HG02642 (cell line): ENCODE measurements at regions not wholly inside any gene's neighbourhood (a gene's known extent, or its start where the extent isn't known, plus 50 kb on each side); places are given as distances from the start of the nearest gene placed in this dataset.

Experiments
- ATAC-seq: cut with Tn5 transposase; IDR thresholded peaks from one replicate; pipeline ENCODE4 v1.9.1; 2021; ENCODE audit warnings: mild to moderate bottlenecking; ENCODE audit not compliant: unreplicated experiment, poor library complexity

- no peak for ATAC-seq
These were observed 318.6 kb upstream of the RGMB start for GRCh38 chr5:98454904-98455303.

- no peak for ATAC-seq
These were observed 317.8 kb upstream of the RGMB start for GRCh38 chr5:98455665-98456064.

- no peak for ATAC-seq
These were observed 315.5 kb upstream of the RGMB start for GRCh38 chr5:98458004-98458403.

GRCh38 chr5:98458726-98459125 lies 314.7 kb upstream of the RGMB start:
- no peak for ATAC-seq

GRCh38 chr5:98460536-98460935 lies 312.9 kb upstream of the RGMB start:
- no peak for ATAC-seq

- no peak for ATAC-seq
These were observed 312.0 kb upstream of the RGMB start for GRCh38 chr5:98461485-98461884.

GRCh38 chr5:98463222-98463621 lies 310.2 kb upstream of the RGMB start:
- ATAC-seq: no peak

GRCh38 chr5:98463676-98464075 lies 309.8 kb upstream of the RGMB start:
- no peak for ATAC-seq

GRCh38 chr5:98464737-98465330 lies 308.6 kb upstream of the RGMB start:
- peak; percentile 62 for ATAC-seq

- ATAC-seq: no peak
These were observed 305.1 kb upstream of the RGMB start for GRCh38 chr5:98468188-98468869.

- ATAC-seq: no peak
These were observed 302.7 kb upstream of the RGMB start for GRCh38 chr5:98470747-98471146.

GRCh38 chr5:98471458-98471857 lies 302.0 kb upstream of the RGMB start:
- ATAC-seq: no peak

- no peak for ATAC-seq
These were observed 299.2 kb upstream of the RGMB start for GRCh38 chr5:98474216-98474615.

GRCh38 chr5:98474782-98475181 lies 298.7 kb upstream of the RGMB start:
- ATAC-seq: no peak

GRCh38 chr5:98482321-98483300 lies 290.9 kb upstream of the RGMB start:
- ATAC-seq: no peak

- ATAC-seq: no peak
These were observed 290.2 kb upstream of the RGMB start for GRCh38 chr5:98483301-98483685.

GRCh38 chr5:98489021-98489420 lies 284.4 kb upstream of the RGMB start:
- no peak for ATAC-seq

- ATAC-seq: no peak
These were observed 283.1 kb upstream of the RGMB start for GRCh38 chr5:98490348-98490747.

- no peak for ATAC-seq
These were observed 281.2 kb upstream of the RGMB start for GRCh38 chr5:98492258-98492657.

GRCh38 chr5:98497418-98497817 lies 276.0 kb upstream of the RGMB start:
- no peak for ATAC-seq

- ATAC-seq: no peak
These were observed 275.4 kb upstream of the RGMB start for GRCh38 chr5:98498028-98498427.
